ENCODE measurements at regions not wholly inside any gene's neighbourhood (a gene's known extent, or its start where the extent isn't known, plus 50 kb on each side); places are given as distances from the start of the nearest gene placed in this dataset.
"Not testable (repeated sequence)": the region's sequence is repeated elsewhere in the genome, so short reads cannot be mapped to it uniquely, and the experiment has no call there.

DNA sequence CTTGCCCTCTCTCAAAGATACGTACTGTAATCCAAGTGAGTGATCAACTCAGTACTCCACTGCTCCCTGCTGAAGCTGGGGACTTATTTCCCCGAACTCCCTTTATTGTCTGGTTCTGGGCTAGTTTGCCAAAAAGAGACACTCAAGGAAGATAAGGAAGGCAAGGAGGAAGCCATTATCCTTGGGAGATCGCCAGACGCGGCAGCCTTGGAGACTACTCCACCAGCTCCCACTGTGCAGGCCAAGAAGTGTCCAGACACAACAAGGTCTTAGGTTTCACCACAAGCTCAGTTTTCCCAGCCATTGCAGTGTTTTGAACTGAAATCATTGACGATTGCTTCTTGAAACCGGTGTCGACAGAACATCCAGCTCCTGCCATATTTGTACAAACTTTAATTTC is 439.6 kb upstream of the UBE2E3 start:
- no peak for ATAC-seq (replicated peaks in 6 of 8)
- Histone ChIP-seq H3K27ac (no peak overlapping the region), H3K4me3 (no peak overlapping the region), H3K4me1 (replicated peaks in 1 of 2) (peaks cover 0 to 7% of the 10 kb centered on the region in 2 donors)
- WGBS, 10 experiments: 70 to 100% (median 92%) methylated on average over 2 to 7 of the region's 8 CpGs; no CpG with 5 or more reads in 1 of the 10 experiments
- in situ Hi-C loops (cut with MboI; ENCODE audit: low pct_unique_long_range_greater_than_20kb in 2 of 9, low sequenced_read_pairs in 9 of 9, unreplicated experiment in 9 of 9): no loop called here

DNA sequence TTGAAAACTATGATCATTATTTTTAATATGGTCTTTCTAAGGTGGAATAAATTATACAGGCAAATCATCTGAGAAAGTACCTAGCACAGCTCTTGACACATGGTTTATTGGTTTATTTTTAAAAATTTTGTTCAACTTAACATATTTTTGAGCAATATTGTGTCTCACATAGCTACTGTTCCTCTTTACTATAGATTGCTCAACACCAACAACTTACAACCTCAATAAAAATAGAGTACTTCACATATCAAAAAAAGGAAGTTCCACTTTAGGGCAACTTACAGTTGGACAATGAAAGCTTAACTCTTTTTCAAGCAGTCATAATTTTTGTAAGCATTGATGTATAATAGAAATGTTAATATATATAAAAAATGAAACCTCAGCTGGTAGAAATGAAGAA is 440.9 kb upstream of the UBE2E3 start:
- Histone ChIP-seq H3K4me3 (no peak overlapping the region), H3K27ac (no peak overlapping the region), H3K4me1 (replicated peaks in 1 of 2) (peaks cover 0 to 7% of the 10 kb centered on the region in 2 donors)
- in situ Hi-C loops (cut with MboI; ENCODE audit: low pct_unique_long_range_greater_than_20kb in 2 of 9, low sequenced_read_pairs in 9 of 9, unreplicated experiment in 9 of 9): no loop called here
- ATAC-seq (replicated peaks in 6 of 8): no peak

DNA sequence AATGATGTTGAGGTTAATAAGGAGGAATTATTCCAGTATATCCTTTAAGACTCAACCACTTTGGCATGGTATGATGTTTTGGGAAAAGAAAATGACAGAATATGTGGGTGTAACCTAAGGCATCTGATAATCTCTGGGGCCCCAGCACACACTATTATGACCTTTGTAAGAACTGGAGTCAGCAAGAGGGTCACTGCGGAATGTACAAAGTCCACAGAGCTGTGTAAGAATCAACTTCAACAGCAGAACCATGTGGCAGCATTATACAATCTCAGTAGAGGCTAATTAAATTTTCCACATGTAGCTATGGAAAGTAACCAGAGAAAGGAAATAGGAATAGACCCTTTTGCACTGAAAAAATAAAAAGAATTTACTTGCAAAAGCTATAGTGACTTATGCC is 445.1 kb upstream of the UBE2E3 start:
- WGBS, 10 experiments: 70 to 100% (median 89%) methylated on average over 1 of the region's 1 CpG; no CpG with 5 or more reads in 5 of the 10 experiments
- no peak overlapping the region for H3K4me3 ChIP-seq
- H3K4me1 ChIP-seq (replicated peaks in 1 of 2): no peaks in the 10 kb centered on the region
- no peak overlapping the region for H3K27ac ChIP-seq
- no peak for ATAC-seq (replicated peaks in 6 of 8)
- in situ Hi-C loops (cut with MboI; ENCODE audit: low pct_unique_long_range_greater_than_20kb in 2 of 9, low sequenced_read_pairs in 9 of 9, unreplicated experiment in 9 of 9): no loop called here

DNA sequence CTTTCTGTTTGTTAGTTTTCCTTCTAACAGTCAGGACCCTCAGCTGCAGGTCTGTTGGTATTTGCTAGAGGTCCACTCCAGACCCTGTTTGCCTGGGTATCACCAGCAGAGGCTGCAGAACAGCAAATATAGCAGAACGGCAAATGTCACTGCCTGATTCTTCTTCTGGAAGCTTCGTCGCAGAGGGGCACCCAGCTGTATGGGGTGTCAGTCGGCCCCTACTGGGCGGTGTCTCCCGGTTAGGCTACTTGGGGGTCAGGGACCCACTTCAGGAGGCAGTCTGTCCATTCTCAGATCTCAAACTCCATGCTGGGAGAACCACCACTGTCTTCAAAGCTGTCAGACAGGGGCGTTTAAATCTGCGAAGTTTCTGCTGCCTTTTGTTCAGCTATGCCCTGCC is 448.6 kb upstream of the UBE2E3 start:
- in situ Hi-C loops (cut with MboI; ENCODE audit: low pct_unique_long_range_greater_than_20kb in 2 of 9, low sequenced_read_pairs in 9 of 9, unreplicated experiment in 9 of 9); H3K27ac ChIP-seq; H3K4me1 ChIP-seq (replicated peaks in 1 of 2); ATAC-seq (replicated peaks in 6 of 8); H3K4me3 ChIP-seq: not testable (repeated sequence)
- 50 to 100% (median 83%) methylated on average over 1 to 5 of the region's 8 CpGs; no CpG with 5 or more reads in 3 of the 10 experiments for WGBS, 10 experiments

DNA sequence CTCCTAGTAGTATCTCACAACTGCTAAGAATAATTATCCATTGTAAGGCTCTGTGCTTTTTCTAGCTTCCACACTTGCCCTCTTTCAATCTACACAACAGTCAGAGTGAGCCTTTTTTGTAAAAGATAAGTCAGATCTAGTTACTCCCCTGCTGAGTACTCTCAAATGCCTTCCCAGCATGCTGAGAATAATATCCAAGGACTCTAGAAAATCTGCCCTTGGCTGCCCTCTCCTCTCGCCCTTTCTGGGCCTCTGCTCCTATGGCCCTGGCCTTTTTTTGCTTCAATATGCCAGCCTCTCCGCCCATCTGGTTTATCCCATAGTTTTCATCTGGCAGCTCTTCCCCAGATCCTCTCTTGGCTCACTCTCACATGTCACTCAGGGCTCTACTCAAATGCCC is 455.9 kb upstream of the UBE2E3 start:
- H3K4me3 ChIP-seq: no peak overlapping the region
- in situ Hi-C loops (cut with MboI; ENCODE audit: low pct_unique_long_range_greater_than_20kb in 2 of 9, low sequenced_read_pairs in 9 of 9, unreplicated experiment in 9 of 9): no loop called here
- peaks cover 11 to 13% of the 10 kb centered on the region in 2 donors for H3K4me1 ChIP-seq (replicated peaks in 1 of 2)
- peak in 3 of 8 experiments; percentile 12 to 18 (median 18) for ATAC-seq (replicated peaks in 6 of 8)
- no peak overlapping the region for H3K27ac ChIP-seq
- whole genome bisulfite sequencing, 10 experiments: 40 to 100% (median 81%) methylated on average over 1 to 2 of the region's 2 CpGs; no CpG with 5 or more reads in 1 of the 10 experiments

DNA sequence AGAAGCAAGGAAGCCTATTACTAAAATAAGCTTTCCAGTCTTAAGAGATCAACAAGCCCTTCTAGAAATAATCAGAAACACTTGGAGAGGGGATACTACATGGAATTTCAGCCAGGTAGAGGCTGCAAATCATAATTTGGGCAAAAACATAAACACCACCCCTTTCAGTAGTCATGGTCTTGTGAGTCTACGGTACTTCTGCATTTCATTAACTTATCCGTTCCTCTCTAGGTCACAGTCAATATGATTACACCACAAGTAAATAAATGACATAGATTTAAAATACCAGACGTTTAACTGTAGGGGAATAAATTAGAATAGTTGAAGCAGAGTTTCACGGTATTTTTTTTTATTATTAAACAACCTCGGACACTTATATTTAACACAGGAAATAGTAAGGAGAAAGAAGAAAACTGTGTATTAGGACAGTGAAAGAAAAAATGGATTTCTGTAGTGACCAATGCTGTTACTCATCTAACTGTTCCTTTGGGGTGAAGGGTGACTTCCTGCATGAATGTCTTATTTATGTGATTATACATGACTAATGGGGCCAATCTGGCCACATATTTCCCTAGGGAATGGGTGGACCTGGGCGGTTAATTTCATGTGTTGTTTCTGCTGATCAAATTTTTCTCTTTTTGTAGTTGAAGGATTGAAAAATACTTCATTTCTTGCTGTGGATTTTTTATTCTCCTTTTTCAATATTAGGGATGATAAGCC is 456.6 kb upstream of the UBE2E3 start:
- Histone ChIP-seq H3K4me3 (no peak overlapping the region), H3K4me1 (replicated peaks in 1 of 2) (peaks cover 11 to 13% of the 10 kb centered on the region in 2 donors), H3K27ac (no peak overlapping the region)
- ATAC-seq (replicated peaks in 6 of 8): peak in 7 of 8 experiments; percentile 45 to 93 (median 67)
- WGBS, 10 experiments: 3 to 84% (median 65%) methylated on average over 1 to 6 of the region's 6 CpGs
- in situ Hi-C loops (cut with MboI; ENCODE audit: low pct_unique_long_range_greater_than_20kb in 2 of 9, low sequenced_read_pairs in 9 of 9, unreplicated experiment in 9 of 9): no loop called here

DNA sequence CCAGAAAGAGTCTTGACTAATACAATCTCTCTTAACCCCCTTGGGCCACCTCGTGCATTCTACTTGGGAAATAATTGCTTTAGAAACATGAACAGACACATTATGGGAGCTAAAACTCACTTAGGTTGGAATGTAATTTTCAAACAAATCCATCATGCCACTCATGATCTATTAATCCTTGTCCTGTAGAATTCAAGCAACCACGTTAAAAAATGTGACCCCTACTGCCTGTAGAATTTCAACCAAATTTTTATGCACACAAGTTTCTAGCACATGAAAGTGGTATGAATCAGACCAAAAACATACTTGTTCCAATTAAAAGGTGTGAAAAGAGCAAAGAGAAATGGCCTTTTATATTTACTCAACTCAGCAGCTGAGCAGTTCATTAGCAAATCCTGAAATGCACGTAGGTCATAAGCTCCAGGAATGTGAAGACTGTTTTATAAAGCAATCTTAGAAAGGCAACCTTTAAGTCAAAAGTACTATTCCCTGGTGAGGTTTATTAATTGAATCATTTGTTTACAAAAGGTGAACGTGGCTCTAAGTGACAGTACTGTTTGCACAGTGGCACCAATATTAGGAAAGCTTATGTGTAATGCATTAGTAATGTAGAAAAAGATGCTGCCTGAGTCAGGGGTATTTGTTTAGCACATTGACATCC is 459.4 kb upstream of the UBE2E3 start:
- no peak overlapping the region for H3K27ac ChIP-seq
- no peak overlapping the region for H3K4me3 ChIP-seq
- peak in 4 of 8 experiments; percentile 16 to 64 (median 24) for ATAC-seq (replicated peaks in 6 of 8)
- H3K4me1 ChIP-seq (replicated peaks in 1 of 2): peaks cover 11 to 13% of the 10 kb centered on the region in 2 donors
- WGBS, 10 experiments: 37 to 100% (median 53%) methylated on average over 1 to 4 of the region's 4 CpGs; no CpG with 5 or more reads in 1 of the 10 experiments
- in situ Hi-C loops (cut with MboI; ENCODE audit: low pct_unique_long_range_greater_than_20kb in 2 of 9, low sequenced_read_pairs in 9 of 9, unreplicated experiment in 9 of 9): no loop called here

DNA sequence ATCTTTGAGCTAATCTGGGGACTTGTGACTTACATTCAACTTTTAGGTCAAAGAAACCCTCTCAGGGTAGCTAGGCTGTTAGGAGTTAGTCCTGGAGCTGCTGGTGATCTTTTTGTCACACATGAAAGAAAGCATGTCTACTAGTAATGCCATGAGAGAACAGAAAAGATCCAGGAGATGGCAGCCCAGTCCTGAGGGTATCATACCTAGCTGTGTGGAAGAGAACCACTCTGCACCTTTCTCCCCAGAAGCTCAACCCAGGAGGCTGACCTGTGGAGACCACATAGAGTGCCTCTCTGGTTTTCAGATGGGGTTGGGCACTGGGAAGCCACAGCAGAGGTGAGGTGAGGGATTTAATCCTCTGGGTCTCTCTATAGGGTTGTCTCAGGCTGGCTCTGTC is 460.2 kb upstream of the UBE2E3 start:
- Histone ChIP-seq H3K4me3 (no peak overlapping the region), H3K27ac (no peak overlapping the region), H3K4me1 (replicated peaks in 1 of 2) (peaks cover 11 to 13% of the 10 kb centered on the region in 2 donors)
- in situ Hi-C loops (cut with MboI; ENCODE audit: low pct_unique_long_range_greater_than_20kb in 2 of 9, low sequenced_read_pairs in 9 of 9, unreplicated experiment in 9 of 9): no loop called here
- peak in 3 of 8 experiments; percentile 7 to 32 (median 11) for ATAC-seq (replicated peaks in 6 of 8)

DNA sequence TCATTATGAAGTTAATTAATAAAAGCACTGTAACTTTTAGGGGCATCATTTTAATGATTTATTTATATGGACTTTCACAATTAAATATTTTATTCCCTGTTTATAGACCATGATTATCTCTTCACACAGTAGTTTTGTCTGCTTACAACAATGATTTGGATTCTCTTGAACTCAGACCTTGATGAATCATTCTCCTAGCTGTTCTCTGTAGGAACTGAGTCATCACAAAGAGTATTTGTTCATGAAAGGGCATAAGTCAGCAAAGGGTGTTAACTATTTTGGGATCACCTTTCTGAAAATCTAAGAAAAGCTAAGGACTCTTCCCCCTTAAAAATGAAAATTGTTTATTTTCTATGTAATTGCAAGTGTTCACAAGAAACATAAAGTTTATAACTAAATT is 461.1 kb upstream of the UBE2E3 start:
- peaks cover 11 to 17% of the 10 kb centered on the region in 2 donors for H3K4me1 ChIP-seq (replicated peaks in 1 of 2)
- ATAC-seq (replicated peaks in 6 of 8): no peak
- in situ Hi-C loops (cut with MboI; ENCODE audit: low pct_unique_long_range_greater_than_20kb in 2 of 9, low sequenced_read_pairs in 9 of 9, unreplicated experiment in 9 of 9): no loop called here
- no peak overlapping the region for H3K27ac ChIP-seq
- no peak overlapping the region for H3K4me3 ChIP-seq

DNA sequence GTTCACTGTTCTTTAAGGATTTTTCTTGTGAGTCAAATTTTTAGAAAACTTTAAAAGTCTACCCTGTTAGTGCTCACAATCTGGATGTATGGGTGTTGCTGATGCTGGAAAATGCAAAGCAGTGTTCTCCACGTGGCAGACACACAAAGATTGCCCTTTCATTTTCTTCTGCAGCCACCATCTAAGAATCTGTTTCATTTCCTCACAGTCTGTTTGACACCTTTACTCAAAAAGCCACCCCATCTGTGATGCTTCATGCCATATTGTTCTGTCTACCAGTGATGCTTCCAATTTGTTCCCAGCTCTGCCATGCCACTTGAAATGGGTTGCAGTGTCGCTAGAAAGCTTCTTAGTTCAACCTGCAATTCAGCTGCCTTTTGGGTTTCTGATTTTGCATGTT is 464.2 kb upstream of the UBE2E3 start:
- Histone ChIP-seq H3K4me1 (replicated peaks in 1 of 2) (peaks cover 2 to 14% of the 10 kb centered on the region in 2 donors), H3K27ac (no peak overlapping the region), H3K4me3 (no peak overlapping the region)
- 0 to 75% (median 56%) methylated on average over 1 to 2 of the region's 2 CpGs; no CpG with 5 or more reads in 2 of the 10 experiments for WGBS, 10 experiments
- ATAC-seq (replicated peaks in 6 of 8): no peak
- in situ Hi-C loops (cut with MboI; ENCODE audit: low pct_unique_long_range_greater_than_20kb in 2 of 9, low sequenced_read_pairs in 9 of 9, unreplicated experiment in 9 of 9): no loop called here

DNA sequence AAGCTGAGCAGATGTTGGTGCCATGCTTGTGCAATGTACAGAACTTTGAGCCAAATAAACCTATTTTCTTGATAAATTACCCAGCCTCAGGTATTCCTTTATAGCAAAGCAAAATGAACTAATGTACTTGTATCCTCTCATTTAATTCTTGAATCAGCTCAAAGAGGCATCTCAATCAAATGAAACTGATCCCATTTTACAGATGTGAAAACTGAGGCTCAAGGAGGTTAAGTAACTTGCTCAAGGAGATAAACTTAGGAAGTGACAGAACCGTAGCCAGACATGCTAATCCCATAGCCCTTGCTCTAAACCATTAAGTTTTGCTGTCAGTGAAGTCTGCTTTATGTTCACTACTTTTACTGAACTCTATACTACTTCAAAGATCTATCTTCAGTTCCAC is 467.0 kb upstream of the UBE2E3 start:
- no peak overlapping the region for H3K4me3 ChIP-seq
- in situ Hi-C loops (cut with MboI; ENCODE audit: low pct_unique_long_range_greater_than_20kb in 2 of 9, low sequenced_read_pairs in 9 of 9, unreplicated experiment in 9 of 9): no loop called here
- no peak for ATAC-seq (replicated peaks in 6 of 8)
- peaks cover 0 to 7% of the 10 kb centered on the region in 2 donors for H3K4me1 ChIP-seq (replicated peaks in 1 of 2)
- no peak overlapping the region for H3K27ac ChIP-seq
- WGBS, 10 experiments: 44 to 83% (median 71%) methylated on average over 1 of the region's 1 CpG; no CpG with 5 or more reads in 4 of the 10 experiments

DNA sequence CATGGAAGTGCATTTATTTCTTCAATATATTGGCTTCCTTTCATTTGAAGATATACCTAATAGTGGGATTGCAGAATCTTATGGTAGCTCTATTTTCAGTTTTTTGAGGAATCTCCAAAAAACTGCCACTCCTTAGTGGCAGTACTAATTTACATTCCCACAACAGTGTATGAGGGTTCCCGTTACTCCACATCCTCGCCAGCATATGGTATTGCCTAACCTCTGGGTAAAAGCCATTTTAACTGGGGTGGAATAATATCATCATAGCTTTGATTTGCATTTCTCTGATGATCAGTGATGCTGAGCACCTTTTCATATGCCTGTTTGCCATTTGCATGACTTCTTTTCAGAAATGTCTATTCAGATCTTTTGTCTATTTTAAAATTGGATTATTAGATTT is 471.9 kb upstream of the UBE2E3 start:
- 13 to 100% (median 77%) methylated on average over 1 to 2 of the region's 2 CpGs; no CpG with 5 or more reads in 2 of the 10 experiments for WGBS, 10 experiments
- H3K4me3 ChIP-seq: no peak overlapping the region

DNA sequence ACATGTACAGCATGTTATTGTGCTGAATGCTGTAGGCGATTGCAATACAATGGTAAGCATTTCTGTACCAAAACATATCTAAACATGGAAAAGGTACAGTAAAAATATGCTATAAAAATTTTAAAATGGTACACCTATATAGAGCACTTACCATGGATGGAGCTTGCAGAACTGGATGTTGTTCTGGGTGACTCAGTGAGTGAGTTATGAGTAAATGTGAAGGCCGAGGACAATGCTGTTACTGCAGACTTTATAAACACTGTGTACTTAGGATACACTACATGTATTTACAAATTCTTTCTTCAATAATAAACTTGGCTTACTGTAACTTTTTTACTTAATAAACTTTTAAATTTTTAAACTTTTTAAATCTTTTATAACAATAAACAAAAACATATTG is 473.4 kb upstream of the UBE2E3 start:
- no peak overlapping the region for H3K4me3 ChIP-seq
- H3K27ac ChIP-seq: no peak overlapping the region
- ATAC-seq (replicated peaks in 6 of 8): no peak
- no peaks in the 10 kb centered on the region for H3K4me1 ChIP-seq (replicated peaks in 1 of 2)
- WGBS, 10 experiments: 64 to 100% (median 75%) methylated on average over 1 to 2 of the region's 2 CpGs
- in situ Hi-C loops (cut with MboI; ENCODE audit: low pct_unique_long_range_greater_than_20kb in 2 of 9, low sequenced_read_pairs in 9 of 9, unreplicated experiment in 9 of 9): no loop called here

More for the DNA sequence above, 471.9 kb upstream of the UBE2E3 start:
- Histone ChIP-seq H3K27ac (no peak overlapping the region), H3K4me1 (replicated peaks in 1 of 2) (no peaks in the 10 kb centered on the region)
- in situ Hi-C loops (cut with MboI; ENCODE audit: low pct_unique_long_range_greater_than_20kb in 2 of 9, low sequenced_read_pairs in 9 of 9, unreplicated experiment in 9 of 9): no loop called here
- ATAC-seq (replicated peaks in 6 of 8): peak in 2 of 8 experiments; percentile 86 to 96

DNA sequence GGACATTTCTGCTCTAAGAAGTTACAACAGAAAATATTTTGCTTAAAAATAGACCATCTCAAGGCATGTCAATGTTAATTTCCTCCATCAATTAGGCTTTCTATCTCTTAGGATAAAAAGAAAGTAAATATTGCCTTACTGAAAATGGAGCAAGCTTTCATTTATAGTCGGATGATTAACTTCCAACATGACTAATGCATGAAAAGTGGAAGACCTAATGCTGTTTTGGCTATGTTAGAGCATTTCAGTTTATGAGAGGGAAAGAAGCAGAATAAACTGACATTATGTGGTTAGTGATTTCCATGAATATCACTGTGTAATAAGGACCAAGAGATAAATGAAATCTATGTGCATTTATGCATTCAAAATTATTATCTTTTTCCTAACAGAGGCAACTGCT is 475.2 kb upstream of the UBE2E3 start:
- in situ Hi-C loops (cut with MboI; ENCODE audit: low pct_unique_long_range_greater_than_20kb in 2 of 9, low sequenced_read_pairs in 9 of 9, unreplicated experiment in 9 of 9): no loop called here
- peak in 1 of 8 experiments; percentile 56 for ATAC-seq (replicated peaks in 6 of 8)
- Histone ChIP-seq H3K4me1 (replicated peaks in 1 of 2) (no peaks in the 10 kb centered on the region), H3K27ac (no peak overlapping the region), H3K4me3 (no peak overlapping the region)
- WGBS, 10 experiments: 0 to 100% (median 80%) methylated on average over 1 of the region's 1 CpG; no CpG with 5 or more reads in 3 of the 10 experiments
